ENCODE measurements at regions not wholly inside any gene's neighbourhood (a gene's known extent, or its start where the extent isn't known, plus 50 kb on each side); places are given as distances from the start of the nearest gene placed in this dataset.

- TF ChIP-seq CUX1 (IDR thresholded peaks at IDR 0.05; ENCODE audit: insufficient replicate concordance, low read depth, low read length): no peak
- TF ChIP-seq PKNOX1 (IDR thresholded peaks at IDR 0.05): no peak
- TF ChIP-seq POU2F2 (IDR thresholded peaks at IDR 0.05; ENCODE audit: borderline replicate concordance, low read depth, low read length): no peak
- TF ChIP-seq PML (IDR thresholded peaks at IDR 0.05; ENCODE audit: low read length): no peak
- TF ChIP-seq STAT3 (IDR thresholded peaks at IDR 0.05; ENCODE audit: low read depth, low read length): no peak
- no peak for TF ChIP-seq CEBPZ (IDR thresholded peaks at IDR 0.05; ENCODE audit: low read depth, low read length)
- no peak for TF ChIP-seq HDAC6 (IDR thresholded peaks at IDR 0.05; ENCODE audit: unreplicated experiment)
- no peak for TF ChIP-seq SKIL (IDR thresholded peaks at IDR 0.05; ENCODE audit: low read depth, poor library complexity, severe bottlenecking)
- TF ChIP-seq MAX (IDR thresholded peaks at IDR 0.05; ENCODE audit: low read depth, low read length): no peak
- no peak for TF ChIP-seq ZBTB33 (IDR thresholded peaks at IDR 0.05)
- no peak for TF ChIP-seq HDGF (IDR thresholded peaks at IDR 0.05)
Measured at GRCh38 chr6:71766146-71766760, 120.1 kb upstream of the RIMS1 start (continued).
